ENCODE measurements at regions not wholly inside any gene's neighbourhood (a gene's known extent, or its start where the extent isn't known, plus 50 kb on each side); places are given as distances from the start of the nearest gene placed in this dataset.

GRCh38 chr3:95886616-95887015 lies 927.8 kb upstream of the EPHA6 start:
- DNase-seq, result no peak

GRCh38 chr3:95887114-95887513 lies 927.3 kb upstream of the EPHA6 start:
- no peak for DNase-seq

- no peak for DNase-seq
These were observed 919.6 kb upstream of the EPHA6 start for GRCh38 chr3:95894820-95895219.

GRCh38 chr3:95899494-95899893 lies 914.9 kb upstream of the EPHA6 start:
- no peak for DNase-seq

- no peak for DNase-seq
These were observed 914.5 kb upstream of the EPHA6 start for GRCh38 chr3:95899911-95900310.

GRCh38 chr3:95901948-95902347 lies 912.4 kb upstream of the EPHA6 start:
- DNase-seq, result no peak

GRCh38 chr3:95905182-95905581 lies 909.2 kb upstream of the EPHA6 start:
- DNase-seq, result no peak

GRCh38 chr3:95911767-95912166 lies 902.6 kb upstream of the EPHA6 start:
- no peak for DNase-seq

GRCh38 chr3:95923496-95924210 lies 890.7 kb upstream of the EPHA6 start:
- no peak for DNase-seq

GRCh38 chr3:95926904-95927501 lies 887.4 kb upstream of the EPHA6 start:
- DNase-seq, result no peak

GRCh38 chr3:95934181-95934580 lies 880.2 kb upstream of the EPHA6 start:
- no peak for DNase-seq

GRCh38 chr3:95939235-95939809 lies 875.1 kb upstream of the EPHA6 start:
- DNase-seq, result no peak

GRCh38 chr3:95965704-95966336 lies 848.6 kb upstream of the EPHA6 start:
- no peak for DNase-seq

GRCh38 chr3:95971573-95971972 lies 842.8 kb upstream of the EPHA6 start:
- DNase-seq, result no peak

- no peak for DNase-seq
These were observed 820.1 kb upstream of the EPHA6 start for GRCh38 chr3:95994338-95994737.

GRCh38 chr3:96000966-96001365 lies 813.4 kb upstream of the EPHA6 start:
- DNase-seq, result no peak

- no peak for DNase-seq
These were observed 806.7 kb upstream of the EPHA6 start for GRCh38 chr3:96007650-96008195.

GRCh38 chr3:96012939-96013338 lies 801.5 kb upstream of the EPHA6 start:
- no peak for DNase-seq

- DNase-seq, result no peak
These were observed 796.8 kb upstream of the EPHA6 start for GRCh38 chr3:96017556-96017955.

- no peak for DNase-seq
These were observed 791.7 kb upstream of the EPHA6 start for GRCh38 chr3:96022676-96023075.

GRCh38 chr3:96027718-96028117 lies 786.7 kb upstream of the EPHA6 start:
- no peak for DNase-seq

GRCh38 chr3:96039632-96040031 lies 774.8 kb upstream of the EPHA6 start:
- no peak for DNase-seq

GRCh38 chr3:96059301-96059700 lies 755.1 kb upstream of the EPHA6 start:
- DNase-seq, result no peak

- DNase-seq, result no peak
These were observed 745.3 kb upstream of the EPHA6 start for GRCh38 chr3:96069065-96069464.
